ENCODE measurements at regions not wholly inside any gene's neighbourhood (a gene's known extent, or its start where the extent isn't known, plus 50 kb on each side); places are given as distances from the start of the nearest gene placed in this dataset.

DNA sequence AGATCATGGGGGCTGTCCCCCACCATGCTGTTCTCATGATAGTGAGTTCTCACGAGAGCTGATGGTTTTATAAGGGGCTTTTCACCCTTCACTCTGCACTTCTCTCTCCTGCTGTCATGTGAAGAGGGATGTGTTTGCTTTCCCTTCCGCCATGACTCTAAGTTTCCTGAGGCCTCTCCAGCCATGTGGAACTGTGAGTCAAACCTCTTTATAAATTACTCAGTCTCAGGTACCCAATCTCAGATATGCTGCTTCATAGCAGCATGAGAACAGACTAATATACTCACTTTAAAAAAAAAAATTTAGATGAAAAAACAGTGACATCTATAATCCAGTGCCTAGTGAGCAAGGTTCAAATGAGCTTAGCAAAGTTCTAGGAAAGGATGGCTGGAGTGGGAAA lies 135.1 kb upstream of the RAB4A start:
- TF ChIP-seq CTCF (IDR thresholded peaks at IDR 0.05) = no peak
- no peak for TF ChIP-seq POLR2A (IDR thresholded peaks at IDR 0.05)
- no peak for TF ChIP-seq EP300 (IDR thresholded peaks at IDR 0.05)

Data from upper lobe of left lung (tissue), 4 donors.